Karpas-422 (cell line): ENCODE measurements at regions not wholly inside any gene's neighbourhood (a gene's known extent, or its start where the extent isn't known, plus 50 kb on each side); places are given as distances from the start of the nearest gene placed in this dataset.

ENCODE experiments used
- DNase-seq: peaks from one replicate; pipeline ENCODE4 v3.0.0-alpha.2; 2015
- H2AFZ ChIP-seq: fragments of 200-600 bp; sonication (generic); 2 replicates; pipeline ENCODE4 v1.6.1; 2014; ENCODE audit warnings: antibody characterized with exemption, low read length, mixed read lengths
- H3K27ac ChIP-seq: fragments of 200-600 bp; sonication (generic); 2 replicates; pipeline ENCODE4 v1.5.1; 2014; ENCODE audit warnings: mild to moderate bottlenecking, low read length, moderate library complexity
- H3K27me3 ChIP-seq: fragments of 200-600 bp; sonication (generic); 2 replicates; pipeline ENCODE4 v1.6.1; 2014; ENCODE audit warnings: low read length, mixed read lengths
- H3K36me3 ChIP-seq: fragments of 200-600 bp; sonication (generic); 2 replicates; pipeline ENCODE4 v1.6.1; 2014; ENCODE audit warnings: low read length, mixed read lengths; ENCODE audit not compliant: insufficient read depth
- H3K4me1 ChIP-seq: fragments of 200-600 bp; sonication (generic); 2 replicates; pipeline ENCODE4 v1.6.1; 2014; ENCODE audit warnings: mild to moderate bottlenecking, low read length, mixed read lengths
- H3K4me2 ChIP-seq: fragments of 200-600 bp; sonication (generic); 2 replicates; pipeline ENCODE4 v1.6.1; 2014; ENCODE audit warnings: low read length, low read depth, mild to moderate bottlenecking; ENCODE audit not compliant: poor library complexity, severe bottlenecking
- H3K4me3 ChIP-seq: fragments of 200-600 bp; sonication (generic); 2 replicates; pipeline ENCODE4 v1.5.1; 2014; ENCODE audit warnings: mild to moderate bottlenecking, antibody characterized with exemption, low read length, mixed read lengths
- H3K79me2 ChIP-seq: fragments of 200-600 bp; sonication (generic); 2 replicates; pipeline ENCODE4 v1.6.1; 2014; ENCODE audit warnings: mild to moderate bottlenecking, low read length, mixed read lengths
- H3K9ac ChIP-seq: fragments of 200-600 bp; sonication (generic); 2 replicates; pipeline ENCODE4 v1.6.0; 2014; ENCODE audit warnings: low read length
- H3K9me2 ChIP-seq: fragments of 200-600 bp; sonication (generic), shearing (Covaris generic); replicated peaks from 2 replicates; pipeline ENCODE4 v1.6.0; 2014; ENCODE audit warnings: mild to moderate bottlenecking, low read length, moderate library complexity; ENCODE audit not compliant: insufficient read depth
- H3K9me3 ChIP-seq: fragments of 300-700, 200-600 bp; sonication (generic); 2 replicates; pipeline ENCODE4 v1.6.1; 2014; ENCODE audit warnings: low read length, mixed read lengths
- H4K20me1 ChIP-seq: fragments of 200-600 bp; sonication (generic); 2 replicates; pipeline ENCODE4 v1.6.1; 2014; ENCODE audit warnings: mild to moderate bottlenecking, antibody characterized with exemption, low read length, low read depth; ENCODE audit not compliant: insufficient read depth

GRCh38 chr16:86657972-86658371 is 79.6 kb downstream of the FOXL1 start:
- Histone ChIP-seq H3K27me3 (no peaks in the 10 kb centered on the region), H3K9me2 (no peaks in the 10 kb centered on the region), H3K27ac (no peak overlapping the region), H4K20me1 (no peaks in the 10 kb centered on the region), H3K36me3 (no peaks in the 10 kb centered on the region), H3K9ac (no peak overlapping the region), H3K4me2 (no peak overlapping the region), H3K9me3 (no peaks in the 10 kb centered on the region), H2AFZ (no peak overlapping the region), H3K79me2 (no peaks in the 10 kb centered on the region), H3K4me1 (no peaks in the 10 kb centered on the region), H3K4me3 (no peak overlapping the region)
- no peak for DNase-seq

GRCh38 chr16:86660623-86661022 is 82.3 kb downstream of the FOXL1 start:
- Histone ChIP-seq H4K20me1 (no peaks in the 10 kb centered on the region), H3K27ac (no peak overlapping the region), H3K4me2 (no peak overlapping the region), H2AFZ (no peak overlapping the region), H3K36me3 (no peaks in the 10 kb centered on the region), H3K9me2 (no peaks in the 10 kb centered on the region), H3K4me3 (no peak overlapping the region), H3K9ac (no peak overlapping the region), H3K27me3 (no peaks in the 10 kb centered on the region), H3K79me2 (no peaks in the 10 kb centered on the region), H3K9me3 (no peaks in the 10 kb centered on the region), H3K4me1 (no peaks in the 10 kb centered on the region)
- DNase-seq = no peak

GRCh38 chr16:86661706-86662105 is 83.4 kb downstream of the FOXL1 start:
- Histone ChIP-seq H3K9me2 (no peaks in the 10 kb centered on the region), H2AFZ (no peak overlapping the region), H3K9me3 (no peaks in the 10 kb centered on the region), H3K4me2 (no peak overlapping the region), H3K27me3 (no peaks in the 10 kb centered on the region), H3K4me1 (no peaks in the 10 kb centered on the region), H3K9ac (no peak overlapping the region), H4K20me1 (no peaks in the 10 kb centered on the region), H3K27ac (no peak overlapping the region), H3K36me3 (no peaks in the 10 kb centered on the region), H3K79me2 (no peaks in the 10 kb centered on the region), H3K4me3 (no peak overlapping the region)
- DNase-seq = no peak

- no peaks in the 10 kb centered on the region for H4K20me1 ChIP-seq
- H3K9me3 ChIP-seq = no peaks in the 10 kb centered on the region
- H2AFZ ChIP-seq = no peak overlapping the region
- no peaks in the 10 kb centered on the region for H3K9me2 ChIP-seq
- no peak overlapping the region for H3K4me3 ChIP-seq
- DNase-seq = no peak
- no peak overlapping the region for H3K9ac ChIP-seq
- H3K4me2 ChIP-seq = no peak overlapping the region
- no peak overlapping the region for H3K27ac ChIP-seq
- H3K36me3 ChIP-seq = no peaks in the 10 kb centered on the region
- H3K27me3 ChIP-seq = no peaks in the 10 kb centered on the region
- H3K4me1 ChIP-seq = no peaks in the 10 kb centered on the region
- no peaks in the 10 kb centered on the region for H3K79me2 ChIP-seq
These were observed 83.8 kb downstream of the FOXL1 start for GRCh38 chr16:86662195-86662594.

- Histone ChIP-seq H3K36me3 (no peaks in the 10 kb centered on the region), H2AFZ (no peak overlapping the region), H3K79me2 (no peaks in the 10 kb centered on the region), H3K27ac (no peak overlapping the region), H4K20me1 (no peaks in the 10 kb centered on the region), H3K27me3 (no peaks in the 10 kb centered on the region), H3K9me3 (no peaks in the 10 kb centered on the region), H3K4me3 (no peak overlapping the region), H3K4me2 (no peak overlapping the region), H3K9me2 (no peaks in the 10 kb centered on the region), H3K4me1 (no peaks in the 10 kb centered on the region), H3K9ac (no peak overlapping the region)
- no peak for DNase-seq
These were observed 84.4 kb downstream of the FOXL1 start for GRCh38 chr16:86662740-86663139.

GRCh38 chr16:86663685-86664521 is 85.6 kb downstream of the FOXL1 start:
- no peaks in the 10 kb centered on the region for H3K9me3 ChIP-seq
- H2AFZ ChIP-seq = no peak overlapping the region
- H3K4me2 ChIP-seq = no peak overlapping the region
- H3K9ac ChIP-seq = no peak overlapping the region
- DNase-seq = no peak
- H3K27me3 ChIP-seq = no peaks in the 10 kb centered on the region
- H3K9me2 ChIP-seq = no peaks in the 10 kb centered on the region
- no peak overlapping the region for H3K4me3 ChIP-seq
- H3K27ac ChIP-seq = no peak overlapping the region
- H3K36me3 ChIP-seq = no peaks in the 10 kb centered on the region
- no peaks in the 10 kb centered on the region for H3K79me2 ChIP-seq
- H3K4me1 ChIP-seq = no peaks in the 10 kb centered on the region
- no peaks in the 10 kb centered on the region for H4K20me1 ChIP-seq

- Histone ChIP-seq H3K27me3 (no peaks in the 10 kb centered on the region), H3K4me2 (no peak overlapping the region), H4K20me1 (no peaks in the 10 kb centered on the region), H3K4me1 (no peaks in the 10 kb centered on the region), H3K79me2 (no peaks in the 10 kb centered on the region), H3K9me3 (no peaks in the 10 kb centered on the region), H2AFZ (no peak overlapping the region), H3K9me2 (no peaks in the 10 kb centered on the region), H3K4me3 (no peak overlapping the region), H3K9ac (no peak overlapping the region), H3K27ac (no peak overlapping the region), H3K36me3 (no peaks in the 10 kb centered on the region)
- no peak for DNase-seq
These were observed 86.4 kb downstream of the FOXL1 start for GRCh38 chr16:86664522-86665318.

GRCh38 chr16:86665319-86665675 is 86.9 kb downstream of the FOXL1 start:
- no peak for DNase-seq

More at GRCh38 chr16:86665319-86665675, 86.9 kb downstream of the FOXL1 start:
- Histone ChIP-seq H3K36me3 (no peaks in the 10 kb centered on the region), H3K79me2 (no peaks in the 10 kb centered on the region), H3K9me2 (no peaks in the 10 kb centered on the region), H3K27ac (no peak overlapping the region), H3K27me3 (no peaks in the 10 kb centered on the region), H3K4me1 (no peaks in the 10 kb centered on the region), H3K4me3 (no peak overlapping the region), H3K4me2 (no peak overlapping the region), H3K9ac (no peak overlapping the region), H4K20me1 (no peaks in the 10 kb centered on the region), H3K9me3 (no peaks in the 10 kb centered on the region), H2AFZ (no peak overlapping the region)
